OCI-LY7 (cell line): ENCODE measurements at regions not wholly inside any gene's neighbourhood (a gene's known extent, or its start where the extent isn't known, plus 50 kb on each side); places are given as distances from the start of the nearest gene placed in this dataset.

Experiments
- EZH2phosphoT487 ChIP-seq: fragments of 200-600 bp; sonication (generic); IDR thresholded peaks from 2 replicates; pipeline ENCODE4 v1.6.1; 2018; ENCODE audit warnings: low read depth, borderline replicate concordance, mild to moderate bottlenecking, mixed run types, antibody characterized with exemption, low read length, moderate library complexity, mixed read lengths
- TF ChIP-seq, protein P1 (sequence below): fragments of 200-600 bp; sonication (generic); conservative IDR thresholded peaks from 2 replicates; pipeline ENCODE4 v1.5.1; 2014; ENCODE audit warnings: mild to moderate bottlenecking, antibody characterized with exemption, low read length, moderate library complexity, mixed read lengths

DNA sequence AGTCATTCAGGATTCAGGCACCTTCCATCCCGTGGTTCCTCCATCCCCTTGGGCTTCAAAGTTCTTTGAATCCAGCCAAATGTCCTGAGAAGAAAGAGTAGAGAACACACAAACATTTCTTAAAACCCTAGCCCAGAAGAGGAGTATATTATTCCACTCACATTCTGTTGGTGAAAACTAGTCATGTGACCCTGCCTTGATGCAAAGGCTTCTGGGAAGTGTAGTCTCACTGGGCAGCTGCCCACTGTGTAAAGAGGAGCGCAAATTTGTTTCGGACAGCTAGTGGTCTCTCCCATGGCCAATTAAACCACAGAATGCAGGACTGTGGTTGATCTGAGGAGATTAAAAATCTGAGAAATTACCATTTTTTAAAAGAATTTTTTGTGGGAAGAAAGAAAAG, 304.4 kb downstream of the SUCLA2 start:
- TF ChIP-seq, protein P1, sequence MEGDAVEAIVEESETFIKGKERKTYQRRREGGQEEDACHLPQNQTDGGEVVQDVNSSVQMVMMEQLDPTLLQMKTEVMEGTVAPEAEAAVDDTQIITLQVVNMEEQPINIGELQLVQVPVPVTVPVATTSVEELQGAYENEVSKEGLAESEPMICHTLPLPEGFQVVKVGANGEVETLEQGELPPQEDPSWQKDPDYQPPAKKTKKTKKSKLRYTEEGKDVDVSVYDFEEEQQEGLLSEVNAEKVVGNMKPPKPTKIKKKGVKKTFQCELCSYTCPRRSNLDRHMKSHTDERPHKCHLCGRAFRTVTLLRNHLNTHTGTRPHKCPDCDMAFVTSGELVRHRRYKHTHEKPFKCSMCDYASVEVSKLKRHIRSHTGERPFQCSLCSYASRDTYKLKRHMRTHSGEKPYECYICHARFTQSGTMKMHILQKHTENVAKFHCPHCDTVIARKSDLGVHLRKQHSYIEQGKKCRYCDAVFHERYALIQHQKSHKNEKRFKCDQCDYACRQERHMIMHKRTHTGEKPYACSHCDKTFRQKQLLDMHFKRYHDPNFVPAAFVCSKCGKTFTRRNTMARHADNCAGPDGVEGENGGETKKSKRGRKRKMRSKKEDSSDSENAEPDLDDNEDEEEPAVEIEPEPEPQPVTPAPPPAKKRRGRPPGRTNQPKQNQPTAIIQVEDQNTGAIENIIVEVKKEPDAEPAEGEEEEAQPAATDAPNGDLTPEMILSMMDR, result no peak
- TF ChIP-seq EZH2phosphoT487, result no peak
